IgD-negative memory B cell (primary cell): ENCODE measurements at regions not wholly inside any gene's neighbourhood (a gene's known extent, or its start where the extent isn't known, plus 50 kb on each side); places are given as distances from the start of the nearest gene placed in this dataset.

Experiments used
- H3K27ac Mint-ChIP-seq, 3 donors: one replicate each; pipeline ENCODE4 v1.8.0; 2020 to 2022; ENCODE audit warnings: mild to moderate bottlenecking in 3 of 3, mixed read lengths in 3 of 3, moderate library complexity in 1 of 3
- H3K27me3 Mint-ChIP-seq: one replicate; pipeline ENCODE4 v1.8.0; 2021; ENCODE audit warnings: mixed read lengths
- H3K36me3 Mint-ChIP-seq: one replicate; pipeline ENCODE4 v1.8.0; 2020; ENCODE audit warnings: mild to moderate bottlenecking, mixed read lengths
- H3K4me1 Mint-ChIP-seq, 3 donors: one replicate each; pipeline ENCODE4 v1.8.0; 2020 to 2022; ENCODE audit warnings: mixed read lengths in 3 of 3, mild to moderate bottlenecking in 1 of 3
- H3K4me3 Mint-ChIP-seq, 4 donors: one replicate each; pipeline ENCODE4 v1.8.0; 2020 to 2022; ENCODE audit warnings: mild to moderate bottlenecking in 4 of 4, mixed read lengths in 4 of 4, moderate library complexity in 3 of 4
- H3K9me3 Mint-ChIP-seq, 3 donors: one replicate each; pipeline ENCODE4 v1.8.0; 2020 to 2021; ENCODE audit warnings: mixed read lengths in 3 of 3, mild to moderate bottlenecking in 1 of 3

GRCh38 chr13:104014803-104015645 lies 948.8 kb upstream of the SLC10A2 start:
- Mint-ChIP-seq H3K36me3 (no peaks in the 10 kb centered on the region), H3K27ac (no peak overlapping the region), H3K4me1 (no peaks in the 10 kb centered on the region), H3K4me3 (no peak overlapping the region), H3K9me3 (no peaks in the 10 kb centered on the region), H3K27me3 (no peaks in the 10 kb centered on the region)

- Mint-ChIP-seq H3K27me3 (no peaks in the 10 kb centered on the region), H3K36me3 (no peaks in the 10 kb centered on the region), H3K4me1 (no peaks in the 10 kb centered on the region), H3K9me3 (no peaks in the 10 kb centered on the region), H3K4me3 (no peak overlapping the region), H3K27ac (no peak overlapping the region)
These were observed 945.5 kb upstream of the SLC10A2 start for GRCh38 chr13:104011505-104012241.

GRCh38 chr13:104008541-104009435 lies 942.6 kb upstream of the SLC10A2 start:
- Mint-ChIP-seq H3K36me3 (no peaks in the 10 kb centered on the region), H3K9me3 (no peaks in the 10 kb centered on the region), H3K27me3 (no peaks in the 10 kb centered on the region), H3K4me1 (no peaks in the 10 kb centered on the region), H3K27ac (no peak overlapping the region), H3K4me3 (no peak overlapping the region)

GRCh38 chr13:104008075-104008474 lies 941.9 kb upstream of the SLC10A2 start:
- no peaks in the 10 kb centered on the region for H3K36me3 Mint-ChIP-seq
- H3K27me3 Mint-ChIP-seq = no peaks in the 10 kb centered on the region

GRCh38 chr13:104006625-104007075 lies 940.4 kb upstream of the SLC10A2 start:
- H3K9me3 Mint-ChIP-seq = no peaks in the 10 kb centered on the region
- no peaks in the 10 kb centered on the region for H3K36me3 Mint-ChIP-seq
- no peak overlapping the region for H3K27ac Mint-ChIP-seq
- H3K27me3 Mint-ChIP-seq = no peaks in the 10 kb centered on the region
- no peak overlapping the region for H3K4me3 Mint-ChIP-seq
- no peaks in the 10 kb centered on the region for H3K4me1 Mint-ChIP-seq

More at GRCh38 chr13:104008075-104008474, 941.9 kb upstream of the SLC10A2 start:
- H3K27ac Mint-ChIP-seq = no peak overlapping the region
- H3K9me3 Mint-ChIP-seq = no peaks in the 10 kb centered on the region
- no peak overlapping the region for H3K4me3 Mint-ChIP-seq
- no peaks in the 10 kb centered on the region for H3K4me1 Mint-ChIP-seq

- Mint-ChIP-seq H3K36me3 (no peaks in the 10 kb centered on the region), H3K9me3 (no peaks in the 10 kb centered on the region), H3K4me1 (no peaks in the 10 kb centered on the region), H3K27ac (no peak overlapping the region), H3K27me3 (no peaks in the 10 kb centered on the region), H3K4me3 (no peak overlapping the region)
These were observed 938.4 kb upstream of the SLC10A2 start for GRCh38 chr13:104004572-104004971.

- Mint-ChIP-seq H3K27ac (no peak overlapping the region), H3K36me3 (no peaks in the 10 kb centered on the region), H3K4me1 (no peaks in the 10 kb centered on the region), H3K4me3 (no peak overlapping the region), H3K9me3 (no peaks in the 10 kb centered on the region), H3K27me3 (no peaks in the 10 kb centered on the region)
These were observed 936.0 kb upstream of the SLC10A2 start for GRCh38 chr13:104002216-104002615.

GRCh38 chr13:104001766-104002165 lies 935.5 kb upstream of the SLC10A2 start:
- Mint-ChIP-seq H3K36me3 (no peaks in the 10 kb centered on the region), H3K4me3 (no peak overlapping the region), H3K27me3 (no peaks in the 10 kb centered on the region), H3K9me3 (no peaks in the 10 kb centered on the region), H3K27ac (no peak overlapping the region), H3K4me1 (no peaks in the 10 kb centered on the region)

- no peaks in the 10 kb centered on the region for H3K4me1 Mint-ChIP-seq
- no peak overlapping the region for H3K27ac Mint-ChIP-seq
- H3K9me3 Mint-ChIP-seq = peaks cover 2 to 11% (median 10%) of the 10 kb centered on the region in 3 donors
- no peaks in the 10 kb centered on the region for H3K27me3 Mint-ChIP-seq
- H3K36me3 Mint-ChIP-seq = no peaks in the 10 kb centered on the region
- H3K4me3 Mint-ChIP-seq = no peak overlapping the region
These were observed 930.5 kb upstream of the SLC10A2 start for GRCh38 chr13:103996733-103997132.

- Mint-ChIP-seq H3K9me3 (peaks cover 0 to 5% (median 3%) of the 10 kb centered on the region in 3 donors), H3K27ac (no peak overlapping the region), H3K36me3 (no peaks in the 10 kb centered on the region), H3K4me3 (no peak overlapping the region), H3K27me3 (no peaks in the 10 kb centered on the region), H3K4me1 (no peaks in the 10 kb centered on the region)
These were observed 917.7 kb upstream of the SLC10A2 start for GRCh38 chr13:103983948-103984347.

- no peak overlapping the region for H3K4me3 Mint-ChIP-seq
- no peaks in the 10 kb centered on the region for H3K36me3 Mint-ChIP-seq
- no peaks in the 10 kb centered on the region for H3K27me3 Mint-ChIP-seq
- H3K27ac Mint-ChIP-seq = no peak overlapping the region
- H3K4me1 Mint-ChIP-seq = peaks cover 0 to 2% (median 0%) of the 10 kb centered on the region in 3 donors
- H3K9me3 Mint-ChIP-seq = peaks cover 0 to 7% (median 3%) of the 10 kb centered on the region in 3 donors
These were observed 910.2 kb upstream of the SLC10A2 start for GRCh38 chr13:103976371-103976770.

- peaks cover 0 to 2% (median 0%) of the 10 kb centered on the region in 3 donors for H3K4me1 Mint-ChIP-seq
- no peak overlapping the region for H3K4me3 Mint-ChIP-seq
- no peaks in the 10 kb centered on the region for H3K27me3 Mint-ChIP-seq
- H3K27ac Mint-ChIP-seq = no peak overlapping the region
- peaks cover 0 to 7% (median 3%) of the 10 kb centered on the region in 3 donors for H3K9me3 Mint-ChIP-seq
- no peaks in the 10 kb centered on the region for H3K36me3 Mint-ChIP-seq
These were observed 907.5 kb upstream of the SLC10A2 start for GRCh38 chr13:103973740-103974139.

- Mint-ChIP-seq H3K27me3 (no peaks in the 10 kb centered on the region), H3K4me3 (no peak overlapping the region), H3K36me3 (no peaks in the 10 kb centered on the region), H3K27ac (no peak overlapping the region), H3K4me1 (peaks cover 0 to 2% (median 0%) of the 10 kb centered on the region in 3 donors), H3K9me3 (peaks cover 3% of the 10 kb centered on the region in 3 donors)
These were observed 903.4 kb upstream of the SLC10A2 start for GRCh38 chr13:103969520-103970050.

GRCh38 chr13:103965506-103966243 lies 899.5 kb upstream of the SLC10A2 start:
- H3K27ac Mint-ChIP-seq = no peak overlapping the region
- H3K4me3 Mint-ChIP-seq = no peak overlapping the region
- peaks cover 3 to 6% (median 6%) of the 10 kb centered on the region in 3 donors for H3K9me3 Mint-ChIP-seq
- H3K4me1 Mint-ChIP-seq = peaks cover 0 to 2% (median 0%) of the 10 kb centered on the region in 3 donors
- no peaks in the 10 kb centered on the region for H3K27me3 Mint-ChIP-seq
- no peaks in the 10 kb centered on the region for H3K36me3 Mint-ChIP-seq
